ENCODE measurements at regions not wholly inside any gene's neighbourhood (a gene's known extent, or its start where the extent isn't known, plus 50 kb on each side); places are given as distances from the start of the nearest gene placed in this dataset.
"Not testable (repeated sequence)": the region's sequence is repeated elsewhere in the genome, so short reads cannot be mapped to it uniquely, and the experiment has no call there.

- DNase-seq, result no peak
Measured at GRCh38 chr10:130926442-130926841, 385.1 kb downstream of the TCERG1L start.

- DNase-seq, result no peak
Measured at GRCh38 chr10:130927157-130927556, 384.4 kb downstream of the TCERG1L start.

GRCh38 chr10:130928306-130928705 lies 383.2 kb downstream of the TCERG1L start:
- no peak for DNase-seq

- no peak for DNase-seq
Measured at GRCh38 chr10:130929422-130930325, 381.8 kb downstream of the TCERG1L start.

GRCh38 chr10:130930821-130931220 lies 380.7 kb downstream of the TCERG1L start:
- no peak for DNase-seq

GRCh38 chr10:130931256-130931655 lies 380.3 kb downstream of the TCERG1L start:
- no peak for DNase-seq

- no peak for DNase-seq
Measured at GRCh38 chr10:130932326-130933007, 379.1 kb downstream of the TCERG1L start.

GRCh38 chr10:130933008-130933390 lies 378.5 kb downstream of the TCERG1L start:
- no peak for DNase-seq

- no peak for DNase-seq
Measured at GRCh38 chr10:130934293-130935127, 377.0 kb downstream of the TCERG1L start.

GRCh38 chr10:130935128-130935439 lies 376.4 kb downstream of the TCERG1L start:
- DNase-seq, result no peak

GRCh38 chr10:130935897-130936550 lies 375.5 kb downstream of the TCERG1L start:
- DNase-seq, result no peak

GRCh38 chr10:130936851-130937250 lies 374.7 kb downstream of the TCERG1L start:
- no peak for DNase-seq

GRCh38 chr10:130938051-130938450 lies 373.5 kb downstream of the TCERG1L start:
- DNase-seq, result no peak

- DNase-seq, result not testable (repeated sequence)
Measured at GRCh38 chr10:130938891-130939290, 372.6 kb downstream of the TCERG1L start.

GRCh38 chr10:130941886-130942285 lies 369.6 kb downstream of the TCERG1L start:
- DNase-seq, result no peak

GRCh38 chr10:130952086-130952485 lies 359.4 kb downstream of the TCERG1L start:
- DNase-seq, result no peak

- DNase-seq, result no peak
Measured at GRCh38 chr10:130954326-130954905, 357.1 kb downstream of the TCERG1L start.

- DNase-seq, result no peak
Measured at GRCh38 chr10:130956251-130956650, 355.3 kb downstream of the TCERG1L start.

GRCh38 chr10:130957423-130957822 lies 354.1 kb downstream of the TCERG1L start:
- no peak for DNase-seq

- no peak for DNase-seq
Measured at GRCh38 chr10:130958003-130958402, 353.5 kb downstream of the TCERG1L start.

GRCh38 chr10:130958981-130959751 lies 352.4 kb downstream of the TCERG1L start:
- DNase-seq, result no peak

- DNase-seq, result no peak
Measured at GRCh38 chr10:130959752-130960195, 351.7 kb downstream of the TCERG1L start.
